Sigmoid colon (tissue), 6 donors: ENCODE measurements at regions not wholly inside any gene's neighbourhood (a gene's known extent, or its start where the extent isn't known, plus 50 kb on each side); places are given as distances from the start of the nearest gene placed in this dataset.

Experiments
- DNase-seq: peaks from one replicate; pipeline ENCODE4 v3.0.0-alpha.2; 2019
- H3K27ac ChIP-seq, 4 donors: fragments of 200-600 bp; sonication (generic); one replicate each; pipeline ENCODE4 v1.5.1; 2016 to 2019; ENCODE audit warnings: mild to moderate bottlenecking in 1 of 4
- H3K27me3 ChIP-seq, 3 donors: fragments of 200-600 bp; sonication (generic); one replicate each; pipeline ENCODE4 v1.5.1; 2019; ENCODE audit warnings: mild to moderate bottlenecking in 1 of 3
- H3K36me3 ChIP-seq, 4 donors: fragments of 200-600 bp; sonication (generic); one replicate each; pipeline ENCODE4 v1.5.1; 2016 to 2019
- H3K4me1 ChIP-seq, 4 donors: fragments of 200-600 bp; sonication (generic); one replicate each; pipeline ENCODE4 v1.5.1; 2017 to 2019
- H3K4me3 ChIP-seq, 4 donors: fragments of 200-600 bp; sonication (generic); one replicate each; pipeline ENCODE4 v1.5.1; 2017 to 2019; ENCODE audit warnings: mild to moderate bottlenecking in 2 of 4, moderate library complexity in 1 of 4
- H3K9me3 ChIP-seq, 4 donors: fragments of 200-600 bp in 3 of 4; sonication (generic) in 3 of 4; one replicate each; pipeline versions ENCODE4 v1.5.1 to v1.6.1; 2013 to 2019
- EP300 ChIP-seq, 4 donors: sonication (generic); formaldehyde crosslinking; IDR thresholded peaks; one replicate each; pipeline ENCODE4 v1.6.1; 2017; ENCODE audit warnings: antibody characterized with exemption in 4 of 4
- POLR2A ChIP-seq, 2 donors: fragments of 450-650 bp; IDR thresholded peaks; one replicate each; pipeline ENCODE4 v1.6.1; 2016; ENCODE audit warnings: antibody characterized with exemption in 2 of 2, mild to moderate bottlenecking in 2 of 2, moderate library complexity in 2 of 2
- POLR2AphosphoS5 ChIP-seq, 4 donors: sonication (generic); formaldehyde crosslinking; IDR thresholded peaks; one replicate each; pipeline ENCODE4 v1.6.1; 2017; ENCODE audit warnings: antibody characterized with exemption in 4 of 4
- WGBS, 2 donors: extraction: QIAGEN DNeasy Blood & Tissue Kit; methylation state at CpG; one replicate each; pipeline ENCODE4 v1.1.7; 2013; 5-methylcytosine and 5-hydroxymethylcytosine counted together
- intact Hi-C: fragments of 100-400 bp; cut with DNase I; formaldehyde crosslinking; loops from one replicate; pipeline ENCODE4 v1.15.1; 2023
- TF ChIP-seq, protein P1 (sequence below), 4 experiments: fragments of 450-650 bp in 3 of 4; fragments of 200-600 bp in 1 of 4; IDR thresholded peaks; one replicate each; pipeline ENCODE4 v1.5.1; 2016 to 2019; ENCODE audit warnings: antibody characterized with exemption in 4 of 4, mild to moderate bottlenecking in 3 of 4, moderate library complexity in 2 of 4
- donor health status: healthy with polysubstance abuse.
- donor health status: healthy.

DNA sequence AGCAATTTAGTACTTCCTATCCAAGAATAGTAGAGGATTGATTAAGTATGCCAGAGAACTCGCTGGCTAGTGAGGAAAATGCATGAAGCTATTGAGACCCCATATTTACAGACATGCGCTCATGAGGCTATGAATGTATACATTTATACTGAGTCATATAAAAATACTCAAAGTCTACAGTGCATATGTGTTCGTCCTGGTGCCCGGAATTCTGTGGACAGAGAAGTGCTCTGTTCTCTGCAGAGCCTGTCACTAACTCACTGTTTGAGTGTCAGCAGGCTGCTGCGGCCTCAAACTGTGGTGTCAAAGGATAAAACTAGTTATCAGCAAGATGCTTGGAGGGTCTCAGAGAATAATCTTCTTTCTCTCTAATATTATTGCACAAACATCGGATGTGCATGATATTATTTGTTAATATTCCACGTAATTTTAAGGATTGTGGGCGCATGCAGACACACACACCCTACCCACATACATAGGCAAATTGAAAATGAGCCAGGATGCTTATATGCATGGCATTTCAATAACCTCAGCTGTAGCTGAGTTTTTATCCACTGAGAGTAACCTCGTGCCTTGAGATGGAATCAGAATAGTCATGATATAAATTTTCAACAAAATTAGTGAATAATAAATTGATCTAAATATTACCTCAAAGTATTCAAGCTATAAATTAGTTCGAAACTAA is 50.0 kb upstream of the TSC22D2 start:
- Histone ChIP-seq H3K4me1 (no peaks in the 10 kb centered on the region), H3K4me3 (no peak overlapping the region), H3K27ac (no peak overlapping the region), H3K27me3 (no peaks in the 10 kb centered on the region), H3K36me3 (no peaks in the 10 kb centered on the region), H3K9me3 (no peaks in the 10 kb centered on the region)
- no peak for DNase-seq
- no peak for TF ChIP-seq POLR2A (IDR thresholded peaks at IDR 0.05)
- no peak for TF ChIP-seq POLR2AphosphoS5 (IDR thresholded peaks at IDR 0.05)
- TF ChIP-seq, protein P1, sequence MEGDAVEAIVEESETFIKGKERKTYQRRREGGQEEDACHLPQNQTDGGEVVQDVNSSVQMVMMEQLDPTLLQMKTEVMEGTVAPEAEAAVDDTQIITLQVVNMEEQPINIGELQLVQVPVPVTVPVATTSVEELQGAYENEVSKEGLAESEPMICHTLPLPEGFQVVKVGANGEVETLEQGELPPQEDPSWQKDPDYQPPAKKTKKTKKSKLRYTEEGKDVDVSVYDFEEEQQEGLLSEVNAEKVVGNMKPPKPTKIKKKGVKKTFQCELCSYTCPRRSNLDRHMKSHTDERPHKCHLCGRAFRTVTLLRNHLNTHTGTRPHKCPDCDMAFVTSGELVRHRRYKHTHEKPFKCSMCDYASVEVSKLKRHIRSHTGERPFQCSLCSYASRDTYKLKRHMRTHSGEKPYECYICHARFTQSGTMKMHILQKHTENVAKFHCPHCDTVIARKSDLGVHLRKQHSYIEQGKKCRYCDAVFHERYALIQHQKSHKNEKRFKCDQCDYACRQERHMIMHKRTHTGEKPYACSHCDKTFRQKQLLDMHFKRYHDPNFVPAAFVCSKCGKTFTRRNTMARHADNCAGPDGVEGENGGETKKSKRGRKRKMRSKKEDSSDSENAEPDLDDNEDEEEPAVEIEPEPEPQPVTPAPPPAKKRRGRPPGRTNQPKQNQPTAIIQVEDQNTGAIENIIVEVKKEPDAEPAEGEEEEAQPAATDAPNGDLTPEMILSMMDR (IDR thresholded peaks at IDR 0.05) = no peak
- 89 to 92% methylated on average over 10 of the region's 10 CpGs for WGBS, 2 donors
- intact Hi-C loops = no loop called here

DNA sequence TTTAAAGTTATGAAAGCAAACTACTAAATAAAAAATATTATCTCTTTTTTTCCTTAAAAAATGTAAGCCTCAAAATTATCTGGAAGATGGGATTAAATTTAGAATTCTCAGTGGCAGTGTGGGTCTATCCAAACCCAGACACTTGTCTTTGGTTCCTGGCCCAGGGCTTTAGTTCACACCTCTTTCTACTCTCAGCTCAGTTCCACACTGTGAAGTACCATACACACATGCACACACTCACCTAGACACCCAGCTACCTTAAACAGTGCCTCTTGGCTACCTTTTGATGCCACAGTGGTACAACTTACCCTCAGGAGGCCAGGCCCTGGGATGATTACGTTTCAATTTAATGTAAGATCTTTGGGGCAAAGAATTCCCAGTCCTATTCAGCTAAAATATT is 51.0 kb upstream of the TSC22D2 start:
- no peaks in the 10 kb centered on the region for H3K27me3 ChIP-seq
- no peak overlapping the region for H3K27ac ChIP-seq
- H3K9me3 ChIP-seq = no peaks in the 10 kb centered on the region
- H3K4me3 ChIP-seq = no peak overlapping the region
- DNase-seq = no peak
- H3K36me3 ChIP-seq = no peaks in the 10 kb centered on the region
- intact Hi-C loops = no loop called here
- no peak for TF ChIP-seq POLR2A (IDR thresholded peaks at IDR 0.05)
- TF ChIP-seq EP300 (IDR thresholded peaks at IDR 0.05) = no peak
- TF ChIP-seq POLR2AphosphoS5 (IDR thresholded peaks at IDR 0.05) = no peak
- TF ChIP-seq, protein P1 (IDR thresholded peaks at IDR 0.05) = no peak
- WGBS, 2 donors = 83 to 85% methylated on average over 1 of the region's 1 CpG
- no peaks in the 10 kb centered on the region for H3K4me1 ChIP-seq

DNA sequence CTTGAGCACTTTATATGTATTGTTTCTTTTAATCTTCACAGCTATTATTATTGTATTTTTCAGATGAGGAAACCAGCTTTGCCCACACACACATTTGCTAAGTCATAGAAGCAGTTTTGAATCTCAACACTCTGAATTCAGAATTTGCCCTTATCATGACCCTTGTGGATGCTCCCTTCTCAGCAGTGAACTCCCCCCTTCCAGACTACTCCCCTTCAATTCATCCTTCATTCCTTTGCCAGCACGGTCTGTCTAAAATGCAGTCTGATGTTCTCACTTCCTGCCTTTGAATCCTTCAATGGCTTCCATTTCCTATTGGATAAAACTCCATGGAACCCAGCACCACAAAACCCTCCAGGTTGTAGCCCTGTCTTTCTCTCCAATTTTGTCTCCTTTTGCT is 52.5 kb upstream of the TSC22D2 start:
- Histone ChIP-seq H3K36me3 (no peaks in the 10 kb centered on the region), H3K27me3 (no peaks in the 10 kb centered on the region), H3K9me3 (no peaks in the 10 kb centered on the region), H3K4me3 (no peak overlapping the region), H3K4me1 (no peaks in the 10 kb centered on the region), H3K27ac (no peak overlapping the region)
- no peak for DNase-seq
- WGBS, 2 donors = 82 to 89% methylated on average over 1 of the region's 1 CpG
- no peak for TF ChIP-seq POLR2AphosphoS5 (IDR thresholded peaks at IDR 0.05)
- TF ChIP-seq POLR2A (IDR thresholded peaks at IDR 0.05) = no peak
- TF ChIP-seq, protein P1 (IDR thresholded peaks at IDR 0.05) = no peak
- TF ChIP-seq EP300 (IDR thresholded peaks at IDR 0.05) = no peak
- intact Hi-C loops = no loop called here

DNA sequence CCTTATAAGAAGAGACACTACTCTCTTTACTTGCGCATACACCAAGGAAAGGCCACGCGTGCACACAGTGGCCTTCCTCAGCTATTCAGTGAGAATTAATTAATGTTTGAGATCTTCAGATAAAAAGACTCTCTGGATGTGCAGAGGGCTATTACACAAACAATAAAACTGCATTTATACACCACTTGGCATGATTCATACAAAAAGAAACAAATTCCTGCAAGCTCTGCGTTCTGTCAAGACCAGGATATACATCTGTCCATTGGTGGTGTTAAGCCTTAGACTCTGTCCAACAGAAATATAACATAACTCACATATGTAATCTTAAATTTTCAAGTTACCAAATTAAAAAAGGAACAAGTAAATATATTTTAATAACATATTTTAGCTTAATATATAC is 55.2 kb upstream of the TSC22D2 start:
- TF ChIP-seq, protein P1 (IDR thresholded peaks at IDR 0.05) = no peak
- no peak for TF ChIP-seq POLR2AphosphoS5 (IDR thresholded peaks at IDR 0.05)
- no peak for TF ChIP-seq EP300 (IDR thresholded peaks at IDR 0.05)
- TF ChIP-seq POLR2A (IDR thresholded peaks at IDR 0.05) = no peak
- no peaks in the 10 kb centered on the region for H3K9me3 ChIP-seq
- peaks cover 0 to 24% (median 24%) of the 10 kb centered on the region in 4 donors for H3K4me1 ChIP-seq
- DNase-seq = no peak
- H3K27me3 ChIP-seq = no peaks in the 10 kb centered on the region
- no peak overlapping the region for H3K27ac ChIP-seq
- intact Hi-C loops = no loop called here
- H3K36me3 ChIP-seq = no peaks in the 10 kb centered on the region
- 95 to 96% methylated on average over 4 of the region's 4 CpGs for WGBS, 2 donors
- H3K4me3 ChIP-seq = no peak overlapping the region

DNA sequence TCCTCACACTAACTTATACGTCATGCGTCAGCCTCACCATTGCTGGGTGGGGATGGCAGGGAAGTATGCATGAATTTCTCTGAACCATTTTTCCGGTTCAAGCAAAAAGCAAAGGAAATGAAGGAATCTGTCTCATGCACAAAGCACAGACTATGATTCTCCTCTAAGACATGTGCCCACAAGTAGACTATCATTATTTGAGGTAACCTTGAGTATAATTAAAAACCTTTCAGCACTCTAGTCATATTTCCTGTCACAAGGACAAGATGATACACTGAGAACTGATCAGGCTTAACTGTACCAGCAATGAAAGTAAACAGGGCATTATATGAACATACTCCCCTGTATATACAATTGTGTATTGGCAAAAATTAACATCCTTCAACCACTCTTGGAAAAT is 56.7 kb upstream of the TSC22D2 start:
- peaks cover 0 to 40% (median 30%) of the 10 kb centered on the region in 4 donors for H3K4me1 ChIP-seq
- H3K4me3 ChIP-seq = no peak overlapping the region
- no peak for TF ChIP-seq POLR2A (IDR thresholded peaks at IDR 0.05)
- TF ChIP-seq, protein P1 (IDR thresholded peaks at IDR 0.05) = no peak
- TF ChIP-seq POLR2AphosphoS5 (IDR thresholded peaks at IDR 0.05) = no peak
- no peak for TF ChIP-seq EP300 (IDR thresholded peaks at IDR 0.05)
- DNase-seq = no peak
- intact Hi-C loops = no loop called here
- H3K27ac ChIP-seq = no peak overlapping the region
- H3K36me3 ChIP-seq = no peaks in the 10 kb centered on the region
- H3K27me3 ChIP-seq = no peaks in the 10 kb centered on the region
- WGBS, 2 donors = 94 to 95% methylated on average over 3 of the region's 3 CpGs
- no peaks in the 10 kb centered on the region for H3K9me3 ChIP-seq
